IPS DF 6.9 (cell line): ENCODE measurements at regions not wholly inside any gene's neighbourhood (a gene's known extent, or its start where the extent isn't known, plus 50 kb on each side); places are given as distances from the start of the nearest gene placed in this dataset.

Source experiments
- DNase-seq: peaks from one replicate; pipeline ENCODE4 v3.0.0-alpha.2; 2013; ENCODE audit warnings: low read depth, low spot score
- H3K27ac ChIP-seq: one replicate; pipeline ENCODE4 v1.5.1; 2013; ENCODE audit warnings: low read length, control low read depth
- H3K27me3 ChIP-seq: 2 replicates; pipeline ENCODE4 v1.6.1; 2013; ENCODE audit warnings: mild to moderate bottlenecking, low read length; ENCODE audit not compliant: control insufficient read depth, insufficient read depth
- H3K36me3 ChIP-seq: 2 replicates; pipeline ENCODE4 v1.6.1; 2013; ENCODE audit warnings: low read length; ENCODE audit not compliant: control insufficient read depth, insufficient read depth
- H3K4me1 ChIP-seq: 2 replicates; pipeline ENCODE4 v1.6.1; 2013; ENCODE audit warnings: low read length; ENCODE audit not compliant: control insufficient read depth, insufficient read depth
- H3K4me3 ChIP-seq: 2 replicates; pipeline ENCODE4 v1.5.1; 2013; ENCODE audit warnings: mild to moderate bottlenecking, low read length
- H3K9me3 ChIP-seq: 2 replicates; pipeline ENCODE4 v1.6.1; 2013; ENCODE audit warnings: low read length, inconsistent platforms; ENCODE audit not compliant: control insufficient read depth, insufficient read depth
- WGBS: extraction: QIAGEN DNeasy Blood & Tissue Kit; methylation state at CpG from one replicate; pipeline ENCODE4 v1.1.7; 2013; ENCODE audit warnings: mixed read lengths, missing lambda C conversion rate; ENCODE audit not compliant: insufficient read length, insufficient coverage; 5-methylcytosine and 5-hydroxymethylcytosine counted together

DNA sequence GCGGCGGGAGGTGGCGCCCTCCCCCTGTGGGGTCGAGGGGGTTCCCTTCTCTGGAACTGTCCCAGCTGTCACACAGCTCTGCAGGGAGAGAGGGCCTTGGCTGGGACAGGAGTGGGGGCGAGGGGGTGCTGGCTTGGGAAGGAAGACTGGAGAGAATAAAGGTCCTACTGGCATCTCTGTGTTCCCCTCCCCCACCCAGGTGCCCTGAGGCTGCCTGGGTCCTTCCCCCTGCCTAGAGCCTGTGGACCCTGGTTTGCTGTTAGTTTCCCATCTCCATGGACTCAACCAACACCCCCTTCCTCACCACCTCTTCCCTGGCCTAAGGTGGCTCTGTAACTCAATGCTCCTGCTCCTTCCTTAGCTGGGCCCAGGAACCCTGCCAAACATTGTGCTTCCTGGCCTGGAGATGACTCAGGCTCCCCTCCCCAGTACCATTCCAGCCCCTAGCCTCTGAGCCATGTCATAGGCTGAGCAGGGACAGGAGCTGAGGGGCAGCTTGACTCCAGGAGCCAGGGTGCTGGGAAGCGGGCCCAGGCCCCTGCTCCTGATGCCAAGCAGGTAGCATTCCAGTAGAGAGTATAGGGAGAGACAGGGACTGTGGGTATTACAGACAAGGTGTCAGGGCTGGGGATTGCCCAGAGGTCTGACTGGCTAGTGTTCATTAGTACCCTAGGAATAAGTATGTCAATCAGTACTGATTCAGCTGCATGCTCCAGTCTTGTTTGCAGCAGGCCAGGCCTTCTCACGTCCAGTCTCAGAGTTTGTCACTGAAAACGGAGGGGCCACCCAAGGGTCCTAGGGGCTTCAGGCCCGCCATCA, 100.7 kb downstream of the EFNB1 start:
- no CpG with 5 or more reads among the region's 9 CpGs for WGBS
- no peak overlapping the region for H3K27ac ChIP-seq
- no peak for DNase-seq
- H3K9me3 ChIP-seq = no peaks in the 10 kb centered on the region
- H3K27me3 ChIP-seq = no peaks in the 10 kb centered on the region
- no peak overlapping the region for H3K4me3 ChIP-seq
- H3K4me1 ChIP-seq = no peaks in the 10 kb centered on the region
- no peaks in the 10 kb centered on the region for H3K36me3 ChIP-seq

DNA sequence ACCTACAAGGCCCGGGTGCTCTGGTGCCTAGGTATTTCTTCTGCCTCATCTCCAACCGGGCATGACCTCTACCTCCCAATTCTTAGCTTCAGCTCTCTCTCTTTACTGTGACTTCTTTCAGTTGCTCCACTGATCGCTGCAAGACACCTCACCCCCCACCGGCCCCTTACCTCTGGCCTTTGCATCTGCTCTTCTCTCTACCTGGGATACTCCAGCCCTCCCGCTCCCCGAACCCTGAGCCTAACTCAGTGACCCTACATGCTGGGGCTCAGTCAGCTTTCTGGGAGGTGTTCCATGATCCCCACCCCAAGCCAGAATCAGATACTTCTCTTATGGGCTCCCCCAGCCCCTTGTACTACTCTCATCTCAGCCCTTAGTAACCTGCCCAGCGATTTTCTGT, 99.6 kb downstream of the EFNB1 start:
- Histone ChIP-seq H3K36me3 (no peaks in the 10 kb centered on the region), H3K9me3 (no peaks in the 10 kb centered on the region), H3K27me3 (no peaks in the 10 kb centered on the region), H3K4me3 (no peak overlapping the region), H3K4me1 (no peaks in the 10 kb centered on the region), H3K27ac (no peak overlapping the region)
- no peak for DNase-seq
- no CpG with 5 or more reads among the region's 7 CpGs for WGBS

DNA sequence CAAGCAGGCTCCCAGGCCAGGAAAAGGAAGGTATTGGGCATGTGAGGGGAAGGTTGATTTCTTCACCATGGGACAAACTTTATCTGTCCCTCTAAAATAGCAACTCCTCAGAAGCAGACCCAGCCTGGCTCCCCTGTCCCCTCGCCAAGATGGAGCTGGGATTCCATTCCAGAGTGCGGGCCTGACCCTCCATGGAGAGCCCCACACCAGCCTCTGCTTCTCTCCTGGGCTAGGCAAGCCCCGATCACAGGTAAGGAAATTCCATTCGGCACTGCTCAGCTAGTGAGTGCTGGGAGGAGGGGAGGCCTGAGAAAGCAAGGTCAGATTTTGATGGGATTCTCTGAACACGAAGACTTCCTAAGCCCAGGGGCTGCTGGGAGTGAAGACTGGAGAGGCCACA, 98.4 kb downstream of the EFNB1 start:
- Histone ChIP-seq H3K27ac (no peak overlapping the region), H3K36me3 (no peaks in the 10 kb centered on the region), H3K9me3 (no peaks in the 10 kb centered on the region), H3K4me3 (no peak overlapping the region), H3K27me3 (no peaks in the 10 kb centered on the region), H3K4me1 (no peaks in the 10 kb centered on the region)
- no peak for DNase-seq
- no CpG with 5 or more reads among the region's 5 CpGs for WGBS

DNA sequence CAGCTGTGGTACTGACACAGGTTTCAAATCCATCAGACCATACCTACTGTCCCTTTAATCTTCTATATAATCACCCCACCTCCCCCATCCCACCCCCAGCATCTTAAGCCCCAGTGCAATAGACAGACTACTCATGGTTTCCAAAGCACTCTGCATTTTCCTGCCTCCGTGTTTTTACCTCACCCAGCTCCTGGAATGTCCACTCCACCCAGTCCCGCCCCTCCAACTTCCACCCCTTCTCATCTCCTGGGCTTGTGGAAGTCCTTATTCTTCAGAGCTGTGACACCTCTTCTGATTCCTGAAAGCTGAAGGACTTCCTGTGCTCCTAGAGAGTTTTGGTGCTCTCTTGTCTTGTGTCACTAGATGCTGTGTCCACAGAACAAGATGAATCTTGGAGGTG, 94.3 kb downstream of the EFNB1 start:
- Histone ChIP-seq H3K4me1 (no peaks in the 10 kb centered on the region), H3K27me3 (no peaks in the 10 kb centered on the region), H3K36me3 (no peaks in the 10 kb centered on the region), H3K27ac (no peak overlapping the region), H3K9me3 (no peaks in the 10 kb centered on the region), H3K4me3 (no peak overlapping the region)
- WGBS = no CpG with 5 or more reads among the region's 2 CpGs
- DNase-seq = no peak

DNA sequence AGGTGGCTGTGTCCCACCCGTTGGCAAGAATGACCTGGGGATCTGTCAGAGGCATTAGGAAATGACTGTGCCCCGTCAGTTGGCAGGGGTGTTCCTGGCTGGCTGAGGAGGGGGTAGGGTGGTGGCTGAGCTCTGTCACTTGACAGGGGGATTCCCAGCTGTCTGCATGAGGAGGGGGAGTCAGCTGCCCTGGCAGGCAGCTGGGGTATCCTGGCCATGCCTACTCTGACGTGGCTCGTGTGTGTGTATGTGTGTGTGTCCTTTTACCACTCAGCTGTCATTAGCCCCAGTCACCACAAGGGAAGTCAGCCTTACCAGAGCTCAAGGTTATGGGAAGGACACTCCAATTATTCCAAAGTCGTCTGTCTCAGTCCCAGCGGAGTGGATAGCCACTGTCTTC, 93.2 kb downstream of the EFNB1 start:
- Histone ChIP-seq H3K9me3 (no peaks in the 10 kb centered on the region), H3K4me3 (no peak overlapping the region), H3K36me3 (no peaks in the 10 kb centered on the region), H3K4me1 (no peaks in the 10 kb centered on the region; the same call in 1 of the 2 replicates), H3K27ac (no peak overlapping the region), H3K27me3 (no peaks in the 10 kb centered on the region)
- no CpG with 5 or more reads among the region's 6 CpGs for WGBS
- no peak for DNase-seq

DNA sequence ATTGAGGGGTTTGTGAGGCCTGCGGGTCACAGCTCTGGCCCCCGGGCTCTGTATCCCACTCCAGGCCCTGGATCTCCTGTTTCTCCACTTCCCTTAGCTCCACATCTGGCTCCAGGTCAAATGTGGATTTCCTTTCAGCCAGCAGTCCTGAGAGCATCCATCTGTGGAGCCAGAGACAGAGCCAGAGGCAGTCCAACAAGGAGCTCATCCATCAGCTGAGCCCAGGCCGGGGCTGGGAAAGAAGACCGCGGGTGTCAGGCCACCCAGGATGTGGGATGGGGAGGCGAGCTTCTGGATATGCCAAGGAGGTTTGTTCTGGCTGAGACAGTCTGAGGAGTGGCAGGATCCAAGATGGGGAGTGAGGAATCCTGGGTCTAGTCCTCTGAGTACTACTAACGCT, 91.7 kb downstream of the EFNB1 start:
- Histone ChIP-seq H3K27me3 (no peaks in the 10 kb centered on the region), H3K4me1 (no peaks in the 10 kb centered on the region; the same call in 1 of the 2 replicates), H3K27ac (no peak overlapping the region), H3K4me3 (no peak overlapping the region), H3K9me3 (no peaks in the 10 kb centered on the region), H3K36me3 (no peaks in the 10 kb centered on the region)
- no CpG with 5 or more reads among the region's 7 CpGs for WGBS
- DNase-seq = no peak

DNA sequence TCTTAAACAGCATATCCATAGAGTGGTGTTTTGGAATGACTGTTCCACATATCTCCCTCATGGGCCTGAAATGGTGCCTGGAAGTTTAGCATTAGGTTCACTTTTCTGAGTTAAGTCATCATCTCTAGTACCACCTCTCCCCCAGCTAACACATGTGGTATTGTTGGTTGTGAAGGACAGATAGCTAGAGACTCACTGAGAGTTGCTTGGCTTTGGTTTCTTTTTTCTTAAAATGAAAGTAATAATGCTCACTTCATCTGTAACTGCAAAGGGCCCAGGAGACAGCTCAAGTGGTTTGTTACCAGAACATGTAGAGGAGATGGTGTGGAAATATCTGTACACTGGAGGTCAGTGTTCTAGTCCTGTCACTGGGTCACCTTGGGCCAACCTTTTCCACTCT, 90.9 kb downstream of the EFNB1 start:
- H3K4me1 ChIP-seq = no peaks in the 10 kb centered on the region; the same call in 1 of the 2 replicates
- no peaks in the 10 kb centered on the region for H3K36me3 ChIP-seq
- no peak for DNase-seq
- H3K4me3 ChIP-seq = no peak overlapping the region
- no peak overlapping the region for H3K27ac ChIP-seq
- no peaks in the 10 kb centered on the region for H3K9me3 ChIP-seq
- H3K27me3 ChIP-seq = no peaks in the 10 kb centered on the region

DNA sequence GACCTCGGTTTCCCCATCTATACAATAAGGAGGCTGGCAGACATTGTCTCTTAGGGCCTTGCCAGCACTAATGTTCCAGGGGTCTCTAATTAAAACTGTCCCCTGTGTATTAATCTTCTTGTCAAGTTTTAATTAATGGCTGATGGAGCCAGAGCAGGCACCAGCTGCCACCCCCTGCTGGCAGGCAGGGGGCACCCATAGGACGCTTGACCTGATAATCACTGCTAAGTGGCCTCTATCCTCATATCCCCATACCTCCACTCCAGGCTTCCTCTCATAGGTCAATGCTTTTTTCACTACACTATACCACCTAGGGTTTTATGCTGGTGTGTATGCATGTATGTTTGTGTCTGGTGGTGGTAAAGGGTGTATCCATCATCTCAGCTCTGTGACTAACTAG, 89.4 kb downstream of the EFNB1 start:
- no peaks in the 10 kb centered on the region for H3K36me3 ChIP-seq
- H3K9me3 ChIP-seq = no peaks in the 10 kb centered on the region
- peaks cover 2% of the 10 kb centered on the region for H3K4me1 ChIP-seq
- DNase-seq = no peak
- no peak overlapping the region for H3K4me3 ChIP-seq
- H3K27ac ChIP-seq = no peak overlapping the region
- H3K27me3 ChIP-seq = no peaks in the 10 kb centered on the region
- no CpG with 5 or more reads among the region's 2 CpGs for whole genome bisulfite sequencing

DNA sequence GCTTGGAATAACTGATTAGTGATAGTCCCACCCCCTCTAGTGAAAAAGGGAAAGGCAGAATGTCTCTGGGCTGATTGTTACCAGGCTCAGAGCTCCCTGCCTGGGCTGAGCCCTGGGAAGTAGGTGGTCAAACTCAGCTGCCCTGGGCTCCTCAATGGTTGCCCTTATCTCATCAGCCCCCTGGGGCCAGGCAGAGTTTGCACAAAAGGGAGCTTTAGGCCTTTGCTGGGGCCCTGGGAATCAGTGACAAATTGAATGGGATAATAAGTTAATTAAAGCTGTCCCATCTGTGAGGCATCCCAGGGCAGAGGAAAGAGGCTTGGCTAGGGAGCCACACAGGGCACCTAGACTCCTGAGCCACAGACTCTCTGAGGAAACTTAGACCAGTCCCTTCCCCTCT, 89.0 kb downstream of the EFNB1 start:
- DNase-seq = no peak
- peaks cover 2% of the 10 kb centered on the region for H3K4me1 ChIP-seq
- no peaks in the 10 kb centered on the region for H3K36me3 ChIP-seq
- no peak overlapping the region for H3K27ac ChIP-seq
- H3K4me3 ChIP-seq = no peak overlapping the region
- no peaks in the 10 kb centered on the region for H3K27me3 ChIP-seq
- H3K9me3 ChIP-seq = no peaks in the 10 kb centered on the region

DNA sequence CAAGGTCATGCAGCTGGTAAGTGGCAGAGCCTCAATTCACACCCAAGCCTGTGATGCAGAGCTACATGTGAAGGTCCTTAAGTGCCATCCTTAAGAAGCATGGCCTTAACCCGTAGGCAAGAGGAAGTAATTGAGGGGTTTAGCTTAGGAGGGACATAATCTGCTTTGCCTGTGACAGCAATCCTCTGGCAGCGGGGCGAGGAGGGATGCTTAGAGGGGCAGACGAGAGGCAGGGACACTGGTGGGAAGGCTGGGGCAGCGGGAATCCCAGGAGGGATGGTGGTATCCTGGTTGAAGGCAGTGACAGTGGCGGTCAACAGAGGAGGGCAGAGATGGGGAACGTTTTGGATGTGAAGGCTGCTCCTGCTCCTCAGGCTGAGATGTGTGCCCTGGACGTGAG, 88.1 kb downstream of the EFNB1 start:
- H3K9me3 ChIP-seq = no peaks in the 10 kb centered on the region
- WGBS = no CpG with 5 or more reads among the region's 8 CpGs
- no peak for DNase-seq
- H3K27ac ChIP-seq = no peak overlapping the region
- H3K4me3 ChIP-seq = no peak overlapping the region
- H3K4me1 ChIP-seq = peaks cover 2% of the 10 kb centered on the region
- no peaks in the 10 kb centered on the region for H3K36me3 ChIP-seq
- H3K27me3 ChIP-seq = no peaks in the 10 kb centered on the region

DNA sequence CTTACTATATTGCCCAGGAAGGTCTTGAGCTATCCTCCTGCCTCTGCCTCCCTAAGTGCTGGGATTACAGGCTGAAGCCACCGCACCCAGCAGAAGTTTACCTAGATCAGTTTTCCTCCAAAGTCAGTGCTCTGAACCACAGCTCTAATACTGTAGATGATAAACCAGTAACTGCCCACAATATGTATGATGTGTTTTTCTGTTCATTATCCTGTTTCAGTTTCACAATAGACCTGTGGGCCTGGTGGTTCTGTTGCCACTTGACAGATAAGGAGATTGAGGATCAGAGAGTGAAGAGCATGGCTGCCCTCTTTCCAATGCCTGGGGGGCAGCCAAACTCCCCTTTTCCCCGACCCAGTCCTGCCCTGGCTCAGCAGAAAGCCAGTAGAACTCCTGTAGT, 87.0 kb downstream of the EFNB1 start:
- no peak overlapping the region for H3K27ac ChIP-seq
- WGBS = no CpG with 5 or more reads among the region's 2 CpGs
- DNase-seq = no peak
- peaks cover 2% of the 10 kb centered on the region for H3K4me1 ChIP-seq
- H3K4me3 ChIP-seq = no peak overlapping the region
- no peaks in the 10 kb centered on the region for H3K9me3 ChIP-seq
- no peaks in the 10 kb centered on the region for H3K27me3 ChIP-seq
- H3K36me3 ChIP-seq = no peaks in the 10 kb centered on the region
